T47D (cell line): ENCODE measurements at regions not wholly inside any gene's neighbourhood (a gene's known extent, or its start where the extent isn't known, plus 50 kb on each side); places are given as distances from the start of the nearest gene placed in this dataset.

Source experiments
- DNase-seq, 2 experiments: peaks; one replicate each; pipeline versions ENCODE4 v3.0.0 to v3.0.0-alpha.2; 2011 to 2012; ENCODE audit warnings: low read depth in 1 of 2, low spot score in 1 of 2
- JUND ChIP-seq: IDR thresholded peaks from 2 replicates; pipeline ENCODE4 v1.6.1; 2012; ENCODE audit warnings: low read depth
- in situ Hi-C: cut with HindIII; loops from 2 replicates; pipeline ENCODE4 v1.10.0; 2016; ENCODE audit warnings: low sequenced_read_pairs, low pct_unique_long_range_greater_than_20kb

DNA sequence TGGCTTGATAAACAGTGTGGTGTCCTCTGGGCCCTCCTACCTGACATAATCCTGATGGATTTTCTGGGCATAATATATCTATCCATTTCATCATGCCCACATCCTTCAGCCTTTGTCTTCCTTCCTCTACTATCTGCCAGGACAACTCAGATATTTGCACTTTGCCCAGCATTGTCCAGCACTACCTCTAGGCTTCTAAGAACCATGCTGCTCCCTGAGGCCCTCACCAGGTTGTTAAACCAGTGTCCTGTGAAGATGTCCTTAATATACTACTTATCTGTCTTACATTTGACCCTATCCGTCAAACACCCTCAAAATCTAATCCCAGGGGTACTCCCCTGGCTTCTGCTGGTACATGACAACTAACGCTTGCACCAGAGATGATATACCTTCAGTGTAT lies 58.2 kb upstream of the MAML3 start:
- no peak for TF ChIP-seq JUND
- in situ Hi-C loops, result no loop called here
- DNase-seq, result no peak

DNA sequence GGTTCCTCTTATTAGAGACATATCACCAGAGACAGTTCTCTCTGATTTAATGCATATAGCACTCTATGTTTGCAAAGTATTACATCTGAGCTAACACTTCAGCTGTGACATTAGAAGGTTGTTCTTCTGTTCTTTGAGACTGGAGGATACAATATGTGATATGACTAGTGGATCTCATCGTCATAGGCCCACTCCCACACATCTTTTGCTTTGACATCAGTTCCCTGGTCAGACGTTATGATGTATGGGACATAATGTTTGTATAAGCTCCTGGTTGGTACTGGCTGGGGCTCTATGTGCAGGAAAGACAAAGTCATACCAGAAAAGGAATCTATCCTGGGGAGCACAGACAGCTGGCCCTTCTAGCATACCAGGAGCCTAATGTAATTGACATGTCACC lies 57.7 kb upstream of the MAML3 start:
- DNase-seq, result no peak
- in situ Hi-C loops, result no loop called here
- no peak for TF ChIP-seq JUND

DNA sequence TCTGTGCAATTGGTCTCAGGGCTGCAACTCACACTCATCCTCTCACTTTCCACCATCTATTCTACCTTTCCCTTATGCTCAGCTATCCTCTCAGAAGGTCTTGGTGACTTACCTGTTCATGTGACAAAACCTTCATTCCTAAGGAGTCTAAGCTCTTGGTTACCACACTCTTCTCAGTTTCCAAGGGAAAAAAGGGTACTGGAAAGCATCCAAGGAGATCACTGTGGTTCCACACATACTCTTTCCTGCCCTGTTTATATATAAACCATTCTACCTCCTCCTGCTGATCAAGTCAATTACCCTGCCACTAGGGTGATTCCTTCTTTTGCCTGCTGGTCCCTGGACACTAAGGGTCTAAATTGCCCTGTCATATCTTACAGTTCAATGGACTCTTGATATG lies 57.2 kb upstream of the MAML3 start:
- TF ChIP-seq JUND, result no peak
- in situ Hi-C loops, result no loop called here
- no peak for DNase-seq

DNA sequence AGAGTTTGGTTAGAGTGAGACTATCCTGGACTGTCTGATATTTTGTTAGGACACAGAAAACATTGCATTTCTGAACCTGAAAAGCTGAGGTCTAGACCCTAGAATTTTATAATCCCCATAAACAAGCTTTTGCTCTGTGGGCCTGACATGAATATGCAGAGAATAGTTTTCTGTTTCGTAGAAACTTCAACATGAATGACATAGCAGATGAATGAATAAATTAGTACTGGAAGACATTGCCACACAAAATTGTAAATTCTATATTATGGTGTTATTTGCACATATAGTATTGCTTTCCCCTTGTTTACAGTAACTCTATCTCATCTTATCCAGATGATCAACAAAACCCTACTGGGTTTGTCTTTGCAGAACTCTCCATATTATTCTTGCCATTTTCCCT lies 54.9 kb upstream of the MAML3 start:
- no peak for DNase-seq
- in situ Hi-C loops, result no loop called here
- TF ChIP-seq JUND, result no peak
